ENCODE measurements at regions not wholly inside any gene's neighbourhood (a gene's known extent, or its start where the extent isn't known, plus 50 kb on each side); places are given as distances from the start of the nearest gene placed in this dataset.

- no peaks in the 10 kb centered on the region for H3K36me3 Mint-ChIP-seq (ENCODE audit: low read depth)
- H3K9me3 Mint-ChIP-seq, result no peaks in the 10 kb centered on the region
- no peak overlapping the region for H3K4me3 Mint-ChIP-seq
- H3K27ac Mint-ChIP-seq, result no peak overlapping the region
- no peaks in the 10 kb centered on the region for H3K27me3 Mint-ChIP-seq
- H3K4me1 Mint-ChIP-seq, result no peaks in the 10 kb centered on the region
- no peak for DNase-seq
- intact Hi-C loops (cut with micrococcal nuclease), result no loop called here
These were observed 144.8 kb downstream of the FAT4 start for GRCh38 chr4:125459531-125459930.

DNA sequence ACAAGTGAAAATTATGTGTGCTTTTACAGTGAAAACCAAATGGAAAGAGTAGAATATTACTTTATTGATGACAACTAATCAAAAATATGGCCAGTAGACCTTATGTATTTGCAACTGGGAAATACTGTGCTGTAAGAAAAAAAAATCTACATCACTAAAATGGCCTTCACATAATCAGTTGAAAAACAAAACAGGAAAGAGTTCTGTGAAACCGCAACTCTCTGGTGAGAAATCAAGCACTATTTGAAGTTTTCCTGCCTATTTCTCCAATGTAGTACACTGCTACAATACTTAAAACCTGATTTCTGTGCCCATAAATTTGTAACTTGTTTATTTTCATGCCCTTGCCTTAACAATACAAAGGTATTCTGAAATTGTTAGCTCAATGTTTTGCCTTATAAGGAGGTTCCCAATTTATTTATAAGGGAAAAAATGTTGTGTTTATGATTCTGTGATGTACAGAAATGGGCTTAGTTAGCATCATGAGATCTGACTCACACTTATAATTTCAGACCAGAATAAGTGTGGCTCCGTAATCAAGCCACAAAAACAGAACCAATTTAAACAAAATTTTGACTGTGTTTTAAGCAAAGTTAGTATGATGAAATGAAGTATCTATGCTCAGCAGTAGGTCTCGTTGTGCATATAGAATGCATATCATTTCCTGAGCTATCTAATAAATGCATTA, 147.1 kb downstream of the FAT4 start:
- no peaks in the 10 kb centered on the region for H3K27me3 Mint-ChIP-seq
- no peaks in the 10 kb centered on the region for H3K36me3 Mint-ChIP-seq (ENCODE audit: low read depth)
- H3K4me3 Mint-ChIP-seq, result no peak overlapping the region
- H3K4me1 Mint-ChIP-seq, result no peaks in the 10 kb centered on the region
- H3K27ac Mint-ChIP-seq, result no peak overlapping the region
- intact Hi-C loops (cut with micrococcal nuclease), result no loop called here
- DNase-seq, result no peak
- no peaks in the 10 kb centered on the region for H3K9me3 Mint-ChIP-seq

DNA sequence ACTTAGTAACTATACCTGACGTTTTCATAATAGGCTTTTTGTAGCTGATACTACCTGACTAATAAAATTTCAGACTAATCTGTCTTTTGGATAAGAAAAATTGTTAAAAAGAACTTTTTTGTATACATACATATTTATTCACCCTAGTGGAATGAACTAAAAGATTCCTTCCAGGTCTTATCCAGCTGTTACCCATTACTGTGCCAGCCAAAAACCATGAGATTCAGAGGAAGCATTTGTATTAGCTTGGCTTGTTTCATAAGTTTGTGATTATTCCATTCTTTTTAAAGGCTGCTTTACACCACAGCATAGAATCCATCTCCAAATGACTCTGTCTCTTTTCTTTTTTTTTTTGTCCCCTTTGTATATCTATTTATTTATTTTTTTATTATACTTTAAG, 149.4 kb downstream of the FAT4 start:
- Mint-ChIP-seq H3K36me3 (ENCODE audit: low read depth) (no peaks in the 10 kb centered on the region), H3K9me3 (no peaks in the 10 kb centered on the region), H3K4me1 (no peaks in the 10 kb centered on the region), H3K27me3 (no peaks in the 10 kb centered on the region), H3K4me3 (no peak overlapping the region), H3K27ac (no peak overlapping the region)
- intact Hi-C loops (cut with micrococcal nuclease), result no loop called here
- no peak for DNase-seq

DNA sequence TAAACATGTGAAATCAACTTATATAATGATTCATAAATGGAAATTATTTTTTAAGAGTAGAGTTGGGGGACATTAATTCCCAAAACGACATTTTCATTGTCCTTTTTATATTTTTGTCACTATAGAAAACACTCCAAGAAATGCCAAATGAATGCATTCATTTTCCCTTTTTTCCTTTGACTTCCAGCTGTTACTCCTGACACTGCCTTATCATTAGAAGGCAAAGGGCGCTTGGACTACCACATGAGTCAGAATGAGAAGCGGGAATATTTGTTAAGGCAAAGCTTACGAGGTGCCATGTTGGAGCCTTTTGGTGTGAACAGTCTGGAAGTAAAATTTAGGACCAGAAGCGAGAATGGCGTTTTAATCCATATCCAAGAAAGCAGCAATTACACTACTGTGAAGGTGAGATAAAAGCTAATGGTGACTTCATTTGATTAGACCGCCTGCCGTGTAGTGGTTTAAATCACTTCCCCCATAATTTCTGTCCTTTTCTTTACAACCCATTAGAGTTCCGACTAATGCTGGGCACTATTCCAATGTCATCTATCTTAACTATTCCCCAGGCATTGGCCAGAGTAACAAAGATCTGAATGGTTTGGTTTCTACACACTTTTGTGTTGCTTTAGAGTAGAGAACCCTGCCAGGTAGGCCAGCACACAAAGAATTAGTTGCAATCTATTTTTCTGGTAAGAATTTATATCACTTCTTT, 166.7 kb downstream of the FAT4 start:
- Mint-ChIP-seq H3K9me3 (no peaks in the 10 kb centered on the region), H3K27me3 (no peaks in the 10 kb centered on the region), H3K4me1 (no peaks in the 10 kb centered on the region), H3K27ac (no peak overlapping the region), H3K4me3 (no peak overlapping the region), H3K36me3 (ENCODE audit: low read depth) (no peaks in the 10 kb centered on the region)
- intact Hi-C loops (cut with micrococcal nuclease), result no loop called here
- DNase-seq, result no peak

DNA sequence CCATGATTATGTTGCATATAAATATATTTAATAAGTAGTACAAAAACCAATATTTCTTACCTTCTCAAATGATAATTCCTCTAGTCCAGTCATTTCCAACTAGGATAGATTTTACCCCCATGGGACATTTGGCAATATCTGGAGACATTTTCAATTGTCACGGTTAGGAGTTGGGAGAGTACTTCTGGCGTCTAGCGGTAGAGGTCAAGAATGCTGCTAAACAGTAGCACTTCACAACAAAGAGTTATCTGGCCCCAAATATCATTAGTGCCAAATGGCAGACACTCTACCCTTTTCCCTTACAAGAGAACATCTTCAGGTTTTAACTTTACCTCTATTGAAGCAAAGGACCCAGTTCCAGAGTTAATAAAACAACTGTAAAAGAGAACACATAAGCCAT, 168.1 kb downstream of the FAT4 start:
- Mint-ChIP-seq H3K4me3 (no peak overlapping the region), H3K36me3 (ENCODE audit: low read depth) (no peaks in the 10 kb centered on the region), H3K27me3 (no peaks in the 10 kb centered on the region), H3K4me1 (no peaks in the 10 kb centered on the region), H3K9me3 (no peaks in the 10 kb centered on the region), H3K27ac (no peak overlapping the region)
- intact Hi-C loops (cut with micrococcal nuclease), result no loop called here
- no peak for DNase-seq

DNA sequence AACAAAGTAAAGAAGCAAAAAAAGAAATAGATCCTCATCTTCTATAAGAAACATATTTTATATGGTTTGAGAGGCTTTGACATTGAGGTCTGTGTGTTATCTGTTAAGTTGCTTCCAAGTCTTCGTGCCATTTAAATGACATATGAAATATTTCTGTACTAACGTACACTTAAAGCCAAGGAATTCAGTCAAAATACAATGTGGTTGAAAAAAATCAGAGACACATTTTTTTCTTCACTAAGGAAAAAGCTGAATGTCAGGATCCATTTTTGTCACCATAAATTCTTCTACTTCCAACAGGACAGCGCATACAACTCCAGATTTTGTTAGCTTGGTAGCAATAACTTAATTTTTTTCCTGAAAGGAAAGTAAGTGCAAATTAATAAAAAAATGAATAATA, 168.5 kb downstream of the FAT4 start:
- no peaks in the 10 kb centered on the region for H3K4me1 Mint-ChIP-seq
- no peak overlapping the region for H3K4me3 Mint-ChIP-seq
- no peak for DNase-seq
- H3K9me3 Mint-ChIP-seq, result no peaks in the 10 kb centered on the region
- H3K27ac Mint-ChIP-seq, result no peak overlapping the region
- H3K27me3 Mint-ChIP-seq, result no peaks in the 10 kb centered on the region
- no peaks in the 10 kb centered on the region for H3K36me3 Mint-ChIP-seq (ENCODE audit: low read depth)
- intact Hi-C loops (cut with micrococcal nuclease), result no loop called here

- no peaks in the 10 kb centered on the region for H3K27me3 Mint-ChIP-seq
- no peak overlapping the region for H3K27ac Mint-ChIP-seq
- no peaks in the 10 kb centered on the region for H3K9me3 Mint-ChIP-seq
- intact Hi-C loops (cut with micrococcal nuclease), result no loop called here
- H3K4me3 Mint-ChIP-seq, result no peak overlapping the region
- no peak for DNase-seq
- no peaks in the 10 kb centered on the region for H3K4me1 Mint-ChIP-seq
- H3K36me3 Mint-ChIP-seq (ENCODE audit: low read depth), result no peaks in the 10 kb centered on the region
These were observed 170.2 kb downstream of the FAT4 start for GRCh38 chr4:125484912-125485311.

- DNase-seq, result no peak
- no peaks in the 10 kb centered on the region for H3K4me1 Mint-ChIP-seq
- no peak overlapping the region for H3K4me3 Mint-ChIP-seq
- H3K27ac Mint-ChIP-seq, result no peak overlapping the region
- no peaks in the 10 kb centered on the region for H3K36me3 Mint-ChIP-seq (ENCODE audit: low read depth)
- H3K9me3 Mint-ChIP-seq, result no peaks in the 10 kb centered on the region
- no peaks in the 10 kb centered on the region for H3K27me3 Mint-ChIP-seq
- intact Hi-C loops (cut with micrococcal nuclease), result no loop called here
These were observed 171.6 kb downstream of the FAT4 start for GRCh38 chr4:125486351-125486750.

DNA sequence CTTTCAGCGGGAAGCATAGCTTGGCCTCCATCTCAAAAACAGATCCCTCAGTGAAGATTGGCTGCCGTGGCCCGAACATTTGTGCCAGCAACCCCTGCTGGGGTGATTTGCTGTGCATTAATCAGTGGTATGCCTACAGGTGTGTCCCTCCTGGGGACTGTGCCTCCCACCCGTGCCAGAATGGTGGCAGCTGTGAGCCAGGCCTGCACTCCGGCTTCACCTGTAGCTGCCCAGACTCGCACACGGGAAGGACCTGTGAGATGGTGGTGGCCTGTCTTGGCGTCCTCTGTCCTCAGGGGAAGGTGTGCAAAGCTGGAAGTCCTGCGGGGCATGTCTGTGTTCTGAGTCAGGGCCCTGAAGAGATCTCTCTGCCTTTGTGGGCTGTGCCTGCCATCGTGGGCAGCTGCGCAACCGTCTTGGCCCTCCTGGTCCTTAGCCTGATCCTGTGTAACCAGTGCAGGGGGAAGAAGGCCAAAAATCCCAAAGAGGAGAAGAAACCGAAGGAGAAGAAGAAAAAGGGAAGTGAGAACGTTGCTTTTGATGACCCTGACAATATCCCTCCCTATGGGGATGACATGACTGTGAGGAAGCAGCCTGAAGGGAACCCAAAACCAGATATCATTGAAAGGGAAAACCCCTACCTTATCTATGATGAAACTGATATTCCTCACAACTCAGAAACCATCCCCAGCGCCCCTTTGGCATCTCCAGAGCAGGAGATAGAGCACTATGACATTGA, 175.4 kb downstream of the FAT4 start:
- Mint-ChIP-seq H3K4me1 (no peaks in the 10 kb centered on the region), H3K36me3 (ENCODE audit: low read depth) (no peaks in the 10 kb centered on the region), H3K27me3 (no peaks in the 10 kb centered on the region), H3K4me3 (no peak overlapping the region), H3K27ac (no peak overlapping the region), H3K9me3 (no peaks in the 10 kb centered on the region)
- intact Hi-C loops (cut with micrococcal nuclease), result no loop called here
- DNase-seq, result no peak

GRCh38 chr4:125492957-125493356, 178.2 kb downstream of the FAT4 start:
- Mint-ChIP-seq H3K27me3 (no peaks in the 10 kb centered on the region), H3K27ac (no peak overlapping the region), H3K36me3 (ENCODE audit: low read depth) (no peaks in the 10 kb centered on the region), H3K4me3 (no peak overlapping the region), H3K4me1 (no peaks in the 10 kb centered on the region), H3K9me3 (no peaks in the 10 kb centered on the region)
- intact Hi-C loops (cut with micrococcal nuclease), result no loop called here
- no peak for DNase-seq

GRCh38 chr4:125497861-125498260, 183.1 kb downstream of the FAT4 start:
- no peak overlapping the region for H3K4me3 Mint-ChIP-seq
- no peak for DNase-seq
- H3K36me3 Mint-ChIP-seq (ENCODE audit: low read depth), result no peaks in the 10 kb centered on the region
- intact Hi-C loops (cut with micrococcal nuclease), result no loop called here
- no peaks in the 10 kb centered on the region for H3K9me3 Mint-ChIP-seq
- H3K27ac Mint-ChIP-seq, result no peak overlapping the region
- H3K27me3 Mint-ChIP-seq, result no peaks in the 10 kb centered on the region
- H3K4me1 Mint-ChIP-seq, result no peaks in the 10 kb centered on the region

- Mint-ChIP-seq H3K27ac (no peak overlapping the region), H3K4me3 (no peak overlapping the region), H3K36me3 (ENCODE audit: low read depth) (no peaks in the 10 kb centered on the region), H3K9me3 (no peaks in the 10 kb centered on the region), H3K4me1 (no peaks in the 10 kb centered on the region), H3K27me3 (no peaks in the 10 kb centered on the region)
- intact Hi-C loops (cut with micrococcal nuclease), result no loop called here
- no peak for DNase-seq
These were observed 184.2 kb downstream of the FAT4 start for GRCh38 chr4:125498981-125499380.

DNA sequence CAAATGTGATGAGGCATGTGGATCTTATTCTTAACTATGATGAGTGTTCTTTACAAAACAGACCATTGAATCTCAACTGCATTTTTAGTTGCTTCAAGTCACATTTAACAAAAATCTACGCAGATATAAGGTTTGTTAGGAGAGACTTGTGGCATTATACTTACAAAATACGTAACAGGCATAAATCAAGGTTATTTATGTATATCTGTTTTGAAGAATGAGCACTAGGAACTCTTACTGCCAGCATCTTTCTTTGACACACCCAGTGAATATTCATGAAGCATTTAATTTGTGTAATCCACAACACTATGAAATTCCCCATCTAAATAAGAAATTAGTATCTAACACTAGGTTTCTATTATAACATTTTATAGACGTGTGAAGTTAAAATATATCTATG, 186.3 kb downstream of the FAT4 start:
- intact Hi-C loops (cut with micrococcal nuclease), result no loop called here
- DNase-seq, result no peak
- H3K36me3 Mint-ChIP-seq (ENCODE audit: low read depth), result no peaks in the 10 kb centered on the region
- no peak overlapping the region for H3K4me3 Mint-ChIP-seq
- no peaks in the 10 kb centered on the region for H3K27me3 Mint-ChIP-seq
- no peaks in the 10 kb centered on the region for H3K9me3 Mint-ChIP-seq
- H3K27ac Mint-ChIP-seq, result no peak overlapping the region
- no peaks in the 10 kb centered on the region for H3K4me1 Mint-ChIP-seq

DNA sequence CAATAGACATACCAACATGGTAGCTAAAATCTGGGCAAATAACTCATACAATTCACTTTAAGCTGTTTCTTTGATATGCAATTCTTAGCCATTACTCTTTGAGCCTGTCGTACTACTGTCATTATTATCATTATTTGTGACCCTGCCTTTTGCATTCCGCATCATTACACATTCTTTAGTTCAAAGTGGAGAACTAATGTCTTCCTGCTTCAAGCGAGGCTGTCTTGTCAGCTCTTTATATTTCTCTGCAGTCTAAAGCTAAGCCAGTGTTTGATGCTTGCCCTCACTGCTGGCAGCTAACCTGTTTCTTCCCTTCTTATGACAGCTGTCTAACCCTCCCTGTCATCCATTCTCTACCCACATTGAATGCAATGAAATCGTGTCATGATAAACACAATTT, 186.8 kb downstream of the FAT4 start:
- H3K27ac Mint-ChIP-seq, result no peak overlapping the region
- intact Hi-C loops (cut with micrococcal nuclease), result no loop called here
- H3K4me3 Mint-ChIP-seq, result no peak overlapping the region
- H3K9me3 Mint-ChIP-seq, result no peaks in the 10 kb centered on the region
- H3K27me3 Mint-ChIP-seq, result no peaks in the 10 kb centered on the region
- no peaks in the 10 kb centered on the region for H3K36me3 Mint-ChIP-seq (ENCODE audit: low read depth)
- H3K4me1 Mint-ChIP-seq, result no peaks in the 10 kb centered on the region
- no peak for DNase-seq
